ENCODE measurements at regions not wholly inside any gene's neighbourhood (a gene's known extent, or its start where the extent isn't known, plus 50 kb on each side); places are given as distances from the start of the nearest gene placed in this dataset.

- ChIA-PET CTCF (no interaction called here), POLR2A (no interaction called here)
- Histone ChIP-seq H3K27ac (ENCODE audit: insufficient read depth, low read depth, low read length) (no peak overlapping the region), H3K79me2 (ENCODE audit: control insufficient read depth, insufficient read depth, low read length) (no peaks in the 10 kb centered on the region), H3K4me2 (ENCODE audit: insufficient read depth, low read length) (no peak overlapping the region), H3K4me1 (ENCODE audit: control insufficient read depth, extremely low read depth, insufficient read depth, low read length) (no peaks in the 10 kb centered on the region), H3K4me3 (replicated peaks in 1 of 3; ENCODE audit: insufficient read depth in 1 of 3, low read depth in 1 of 3, low read length in 3 of 3) (no peak overlapping the region), H3K9me3 (replicated peaks; ENCODE audit: control insufficient read depth, insufficient read depth, low read length) (no peaks in the 10 kb centered on the region), H3K36me3 (ENCODE audit: control insufficient read depth in 2 of 2, extremely low read depth in 1 of 2, insufficient read depth in 2 of 2, low read length in 2 of 2) (no peaks in the 10 kb centered on the region), H3K27me3 (ENCODE audit: control insufficient read depth in 2 of 2, insufficient read depth in 2 of 2, low read length in 2 of 2) (no peaks in the 10 kb centered on the region), H3K9ac (replicated peaks; ENCODE audit: extremely low read depth, insufficient read depth, low read length) (no peak overlapping the region), H2AFZ (ENCODE audit: low read depth, low read length) (no peak overlapping the region), H4K20me1 (replicated peaks; ENCODE audit: control insufficient read depth, extremely low read depth, insufficient read depth, low read length) (no peaks in the 10 kb centered on the region), H3K9me1 (replicated peaks; ENCODE audit: control insufficient read depth, extremely low read depth, insufficient read depth, low read length) (no peaks in the 10 kb centered on the region)
- intact Hi-C loops (cut with micrococcal nuclease) (no loop called here), dilution Hi-C loops (cut with MboI; ENCODE audit: extremely low pct_ligation_motif_present, low sequenced_read_pairs) (no loop called here)
- DNase-seq (ENCODE audit: low read depth, low spot score), result no peak
- no TSS peak for BruUV-seq (replicated peaks)
- TF ChIP-seq POLR2A (IDR thresholded peaks at IDR 0.05; ENCODE audit: low read depth, low read length), result no peak
- TF ChIP-seq CTCF (IDR thresholded peaks at IDR 0.05; ENCODE audit: extremely low read depth in 1 of 2, insufficient read depth in 1 of 2, low read depth in 1 of 2, low read length in 2 of 2), result no peak
- no peak for TF ChIP-seq MAX (IDR thresholded peaks at IDR 0.05; ENCODE audit: insufficient read depth, insufficient read length)
- no peak for TF ChIP-seq GATA2 (IDR thresholded peaks at IDR 0.05; ENCODE audit: insufficient read depth, insufficient read length, low read depth, low read length)
- TF ChIP-seq JUN (IDR thresholded peaks at IDR 0.05; ENCODE audit: borderline replicate concordance, insufficient read depth, insufficient read length, low read depth), result no peak
- no peak for TF ChIP-seq EZH2 (IDR thresholded peaks at IDR 0.05; ENCODE audit: borderline replicate concordance, low read depth, low read length, severe bottlenecking)
- TF ChIP-seq POLR2AphosphoS5 (IDR thresholded peaks at IDR 0.05; ENCODE audit: insufficient read depth, low read depth, low read length), result no peak
- TF ChIP-seq FOS (IDR thresholded peaks at IDR 0.05; ENCODE audit: borderline replicate concordance, insufficient read depth, low read length), result no peak
- no peak for TF ChIP-seq MYC (IDR thresholded peaks at IDR 0.05; ENCODE audit: low read depth, low read length)
- FAIRE-seq, result no peak
These were observed 129.6 kb downstream of the NR2F2 start for GRCh38 chr15:96460106-96460505.

All from endothelial cell of umbilical vein (primary cell).